SK-N-SH (cell line): ENCODE measurements at regions not wholly inside any gene's neighbourhood (a gene's known extent, or its start where the extent isn't known, plus 50 kb on each side); places are given as distances from the start of the nearest gene placed in this dataset.

ENCODE experiments used
- CTCF ChIA-PET: fragments of 300-600, 350-600 bp; formaldehyde crosslinking; extraction: SDS; loops from one replicate; lab custom pipeline; 2021; lab: Yijun Ruan, JAX
- POLR2A ChIA-PET: fragments of 350-600 bp; sonication (Branson Sonifier 250); formaldehyde crosslinking; extraction: SDS; loops from one replicate; lab custom pipeline; 2020; ENCODE audit warnings: antibody characterized with exemption, inconsistent platforms; lab: Yijun Ruan, JAX
- DNase-seq: peaks from one replicate; pipeline ENCODE4 v3.0.0; 2012
- H2AFZ ChIP-seq: fragments of 200-600 bp; sonication (generic); 2 replicates; pipeline ENCODE4 v1.8.1; 2016; ENCODE audit warnings: antibody characterized with exemption, mild to moderate bottlenecking, low read depth
- H3F3A ChIP-seq: fragments of 200-600 bp; sonication (generic); replicated peaks from 2 replicates; pipeline ENCODE3; 2016; ENCODE audit warnings: antibody characterized with exemption, mild to moderate bottlenecking; ENCODE audit not compliant: insufficient read depth
- H3K27ac ChIP-seq, 2 experiments: fragments of 200-500 bp in 1 of 2; fragments of 200-600 bp in 1 of 2; sonication (Bioruptor generic) in 1 of 2; sonication (generic), shearing (Covaris generic) in 1 of 2; 2 replicates each; pipeline versions ENCODE4 v1.5.1 to v1.6.1; 2014 to 2016; ENCODE audit warnings: low read depth in 2 of 2, inconsistent platforms in 1 of 2, low read length in 1 of 2, mild to moderate bottlenecking in 1 of 2, mixed read lengths in 1 of 2
- H3K27me3 ChIP-seq: fragments of 200-600 bp; sonication (generic), shearing (Covaris generic); 2 replicates; pipeline ENCODE4 v1.6.1; 2016; ENCODE audit warnings: mixed run types; ENCODE audit not compliant: insufficient read depth
- H3K36me3 ChIP-seq, 2 experiments: fragments of 200-500 bp in 1 of 2; fragments of 200-600 bp in 1 of 2; sonication (Bioruptor generic) in 1 of 2; sonication (generic) in 1 of 2; replicated peaks in 1 of 2; 2 replicates each; pipeline versions ENCODE3 to v1.5.1; 2014 to 2016; ENCODE audit warnings: low read length in 1 of 2, mild to moderate bottlenecking in 1 of 2; ENCODE audit not compliant: insufficient read depth in 2 of 2, control insufficient read depth in 1 of 2
- H3K4me1 ChIP-seq, 2 experiments: fragments of 200-500 bp in 1 of 2; fragments of 200-600 bp in 1 of 2; sonication (Bioruptor generic) in 1 of 2; sonication (generic), shearing (Covaris generic) in 1 of 2; 2 replicates each; pipeline versions ENCODE4 v1.5.1 to v1.6.1; 2014 to 2016; ENCODE audit warnings: low read depth in 1 of 2, low read length in 1 of 2, mixed run types in 1 of 2; ENCODE audit not compliant: insufficient read depth in 2 of 2, control insufficient read depth in 1 of 2
- H3K4me2 ChIP-seq: fragments of 200-600 bp; sonication (generic), shearing (Covaris generic); 2 replicates; pipeline ENCODE4 v1.6.1; 2017; ENCODE audit warnings: mixed run types
- H3K4me3 ChIP-seq, 2 experiments: fragments of 200-500 bp in 1 of 2; fragments of 200-600 bp in 1 of 2; sonication (Bioruptor generic) in 1 of 2; sonication (generic), shearing (Covaris generic) in 1 of 2; 2 replicates each; pipeline versions ENCODE4 v1.5.1 to v1.8.1; 2014 to 2016; ENCODE audit warnings: low read depth in 2 of 2, inconsistent platforms in 1 of 2, low read length in 1 of 2, mild to moderate bottlenecking in 1 of 2, mixed read lengths in 1 of 2, moderate library complexity in 1 of 2
- H3K79me2 ChIP-seq: fragments of 200-600 bp; sonication (generic); 2 replicates; pipeline ENCODE4 v1.8.1; 2017; ENCODE audit warnings: mild to moderate bottlenecking; ENCODE audit not compliant: insufficient read depth
- H3K9ac ChIP-seq: fragments of 200-600 bp; sonication (generic); 2 replicates; pipeline ENCODE4 v1.6.1; 2017; ENCODE audit warnings: mixed run types
- H3K9me2 ChIP-seq: fragments of 200-600 bp; sonication (generic); 2 replicates; pipeline ENCODE4 v1.6.1; 2017; ENCODE audit warnings: mixed run types
- H3K9me3 ChIP-seq: fragments of 200-600 bp; sonication (generic); 2 replicates; pipeline ENCODE4 v1.6.1; 2017; ENCODE audit warnings: mixed run types, mild to moderate bottlenecking, moderate library complexity
- H4K20me1 ChIP-seq: fragments of 200-600 bp; sonication (generic); 2 replicates; pipeline ENCODE4 v1.6.1; 2017; ENCODE audit warnings: mild to moderate bottlenecking, mixed run types; ENCODE audit not compliant: insufficient read depth
- FOXM1 ChIP-seq: IDR thresholded peaks from 2 replicates; pipeline ENCODE4 v1.4.0; 2012; ENCODE audit warnings: low read depth, mild to moderate bottlenecking
- GABPA ChIP-seq: IDR thresholded peaks from 2 replicates; pipeline ENCODE4 v1.4.0; 2012; ENCODE audit warnings: low read depth, mild to moderate bottlenecking
- MAX ChIP-seq: IDR thresholded peaks from 2 replicates; pipeline ENCODE4 v1.4.0; 2012; ENCODE audit warnings: low read depth
- NFIC ChIP-seq: IDR thresholded peaks from 2 replicates; pipeline ENCODE4 v1.4.0; 2012; ENCODE audit warnings: borderline replicate concordance
- PBX3 ChIP-seq: IDR thresholded peaks from 2 replicates; pipeline ENCODE4; 2012
- RAD21 ChIP-seq: IDR thresholded peaks from 2 replicates; pipeline ENCODE4 v1.6.1; 2012; ENCODE audit warnings: mild to moderate bottlenecking, low read length
- RFX5 ChIP-seq: IDR thresholded peaks from 2 replicates; pipeline ENCODE4 v1.6.1; 2012; ENCODE audit warnings: mild to moderate bottlenecking, improper control_type of control experiment, low read length
- SIN3A ChIP-seq: IDR thresholded peaks from 2 replicates; pipeline ENCODE4 v1.6.1; 2012; ENCODE audit warnings: low read depth, mild to moderate bottlenecking, low read length, moderate library complexity, borderline replicate concordance
- USF2 ChIP-seq: fragments of 150-350 bp; IDR thresholded peaks from 2 replicates; pipeline ENCODE4 v1.6.1; 2017; ENCODE audit warnings: antibody characterized with exemption, low read length, low read depth, borderline replicate concordance
- YY1 ChIP-seq: IDR thresholded peaks from 2 replicates; pipeline ENCODE4 v1.4.0; 2012; ENCODE audit warnings: low read depth, mild to moderate bottlenecking
- ZBTB33 ChIP-seq: IDR thresholded peaks from 2 replicates; pipeline ENCODE4 v1.4.0; 2012; ENCODE audit warnings: low read depth, borderline replicate concordance
- WGBS: methylation state at CpG from one replicate; pipeline ENCODE4 v1.1.6; 2017; ENCODE audit warnings: low lambda C conversion rate; 5-methylcytosine and 5-hydroxymethylcytosine counted together

GRCh38 chr14:34365309-34365915 lies 96.6 kb downstream of the SPTSSA start:
- Histone ChIP-seq H3K27ac (no peak overlapping the region), H4K20me1 (no peaks in the 10 kb centered on the region), H3K27me3 (no peaks in the 10 kb centered on the region), H2AFZ (no peak overlapping the region), H3K9me3 (no peaks in the 10 kb centered on the region), H3K79me2 (no peaks in the 10 kb centered on the region), H3K4me1 (peaks cover 5 to 7% of the 10 kb centered on the region in 2 experiments; a peak in 3 of 4 replicates), H3K4me2 (no peak overlapping the region), H3K9ac (no peak overlapping the region), H3K9me2 (no peaks in the 10 kb centered on the region), H3F3A (peaks cover 3% of the 10 kb centered on the region), H3K36me3 (no peaks in the 10 kb centered on the region), H3K4me3 (no peak overlapping the region)
- WGBS, result 66% methylated on average over 5 of the region's 5 CpGs
- CTCF ChIA-PET, result interaction anchor here (1.4 to 3.1 kb wide), 5 partner anchors 9 to 133 kb away, joined by 3 to 15 read pairs (median 5); no protein-coding TSS in a partner anchor
- TF ChIP-seq ZBTB33, result no peak
- peak; percentile 51 for TF ChIP-seq RAD21
- TF ChIP-seq YY1, result no peak
- no peak for TF ChIP-seq PBX3
- no peak for TF ChIP-seq USF2
- no peak for TF ChIP-seq NFIC
- TF ChIP-seq RFX5, result no peak
- TF ChIP-seq MAX, result no peak
- DNase-seq, result no peak
- POLR2A ChIA-PET, result no interaction called here

GRCh38 chr14:34364201-34364600 lies 97.8 kb downstream of the SPTSSA start:
- Histone ChIP-seq H3K9me2 (no peaks in the 10 kb centered on the region), H3K4me3 (no peak overlapping the region), H4K20me1 (no peaks in the 10 kb centered on the region), H2AFZ (no peak overlapping the region), H3K27ac (no peak overlapping the region), H3K9me3 (no peaks in the 10 kb centered on the region), H3K27me3 (no peaks in the 10 kb centered on the region), H3F3A (peaks cover 3% of the 10 kb centered on the region), H3K4me1 (peaks cover 5 to 9% of the 10 kb centered on the region in 2 experiments; a peak in 3 of 4 replicates), H3K36me3 (no peaks in the 10 kb centered on the region), H3K79me2 (no peaks in the 10 kb centered on the region), H3K4me2 (no peak overlapping the region), H3K9ac (no peak overlapping the region)
- 93% methylated on average over 6 of the region's 6 CpGs for WGBS
- ChIA-PET POLR2A (no interaction called here), CTCF (interaction anchor here (0.6 to 3.1 kb wide), 5 partner anchors 14 to 41 kb away, joined by 3 to 15 read pairs (median 5); no protein-coding TSS in a partner anchor)
- TF ChIP-seq GABPA (no peak), FOXM1 (no peak), SIN3A (no peak), YY1 (no peak)
- DNase-seq, result no peak
